RKO (cell line): ENCODE measurements at regions not wholly inside any gene's neighbourhood (a gene's known extent, or its start where the extent isn't known, plus 50 kb on each side); places are given as distances from the start of the nearest gene placed in this dataset.

Source experiments
- DNase-seq: peaks from one replicate; pipeline ENCODE4 v3.0.0-alpha.2; 2016; ENCODE audit warnings: low spot score

DNA sequence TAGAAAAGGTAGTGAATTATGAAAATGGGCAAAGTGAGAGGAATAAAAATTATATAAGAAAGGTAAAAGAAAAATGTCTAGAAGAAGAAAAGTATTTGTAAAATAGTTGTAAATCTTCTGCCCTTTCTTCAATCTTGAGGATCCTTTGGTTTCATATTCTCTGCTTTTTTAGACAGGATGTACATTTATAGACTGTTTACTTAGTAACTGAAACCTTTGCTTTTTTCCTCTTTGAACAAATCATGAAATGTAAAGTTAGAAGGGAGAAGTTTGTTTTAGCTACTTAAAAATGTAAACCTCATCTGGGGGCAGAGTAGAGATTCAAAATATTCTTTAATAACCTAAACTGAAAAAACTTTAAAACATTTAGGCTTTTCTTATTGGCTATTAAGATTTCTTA, 150.4 kb upstream of the ITGA4 start:
- no peak for DNase-seq

DNA sequence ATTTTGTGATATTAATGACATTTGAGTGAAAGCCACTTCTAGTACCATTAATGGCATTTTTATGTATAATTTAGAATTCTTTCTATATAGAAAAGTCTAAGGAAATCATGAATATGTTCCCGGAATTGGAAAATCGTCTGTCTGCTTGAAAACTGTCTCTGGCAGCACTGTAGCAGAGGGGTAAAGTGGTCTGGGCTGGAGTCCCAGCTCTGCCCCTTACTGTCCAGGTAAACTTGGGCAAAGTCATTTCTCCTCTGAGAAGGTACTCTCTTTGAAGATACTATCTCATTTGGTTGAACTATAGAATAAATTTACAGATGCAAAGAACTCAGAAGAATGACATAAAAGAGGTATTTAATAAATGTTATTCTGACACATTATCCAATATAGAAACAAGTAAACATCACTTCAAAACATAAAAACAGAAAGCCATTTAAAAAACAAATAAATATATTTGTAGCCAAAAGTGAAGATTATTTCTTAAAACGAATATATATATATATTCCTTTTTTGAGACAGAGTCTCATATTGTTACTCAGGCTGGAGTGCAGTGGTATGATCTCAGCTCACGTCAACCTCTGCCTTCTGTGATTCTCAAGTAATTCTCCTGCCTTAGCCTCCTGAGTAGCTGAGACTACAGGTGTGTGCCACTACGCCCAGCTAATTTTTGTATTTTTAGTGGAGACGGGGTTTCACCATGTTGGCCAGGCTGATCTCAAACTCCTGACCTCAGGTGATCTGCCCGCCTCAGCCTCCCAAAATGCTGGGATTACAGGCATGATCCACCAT, 149.8 kb upstream of the ITGA4 start:
- no peak for DNase-seq

DNA sequence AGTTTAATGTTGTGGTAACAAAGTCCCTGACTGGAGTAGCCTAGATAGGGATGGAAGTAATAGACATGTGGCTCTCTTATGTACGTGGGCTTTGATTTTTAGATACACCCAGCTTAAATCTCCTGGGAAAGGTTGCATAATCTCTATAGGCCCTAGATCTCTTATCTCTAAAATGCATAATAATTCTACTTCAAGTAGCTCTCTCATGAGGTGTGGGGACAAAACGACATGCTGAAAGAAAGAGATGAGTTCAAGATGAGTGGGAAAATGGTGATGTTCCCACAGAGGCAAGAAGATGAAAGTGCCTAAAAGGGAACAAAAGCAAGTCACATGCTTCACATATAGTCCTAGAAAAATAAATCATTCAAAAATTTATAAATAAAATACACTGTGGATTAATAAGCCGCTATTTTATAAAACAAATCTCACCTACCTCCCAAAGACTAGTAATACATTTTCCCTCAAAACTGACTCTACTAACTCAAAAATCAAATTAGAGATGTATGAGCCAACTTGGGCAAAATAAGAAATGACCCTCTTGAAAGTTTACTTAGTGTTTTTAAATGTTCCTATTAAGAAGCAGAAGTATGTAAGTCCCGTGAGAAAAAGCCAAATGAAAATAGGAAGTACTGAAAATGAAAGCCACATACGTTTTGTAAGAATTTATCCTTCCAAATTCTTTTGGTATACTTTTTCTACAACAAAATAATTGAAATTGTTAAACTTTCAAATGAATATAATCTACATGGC, 148.2 kb upstream of the ITGA4 start:
- DNase-seq, result no peak

DNA sequence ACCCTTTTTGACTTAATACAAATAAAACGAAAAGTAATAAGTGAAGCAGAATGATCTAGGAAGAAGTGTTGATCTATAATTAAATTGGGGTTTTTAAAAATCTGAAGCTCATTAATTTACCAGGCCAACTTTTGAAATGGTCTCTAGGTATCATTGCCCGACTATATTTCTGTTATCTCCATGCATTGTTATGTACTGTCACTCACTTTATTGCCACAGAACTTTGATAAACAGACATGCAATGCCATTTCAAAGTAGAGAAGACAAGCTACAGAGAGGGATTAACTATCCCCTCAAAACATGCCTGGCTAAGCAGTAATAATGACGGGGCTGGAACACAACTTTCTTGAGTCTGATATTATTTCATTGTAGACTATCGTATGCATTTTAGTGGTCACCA, 147.6 kb upstream of the ITGA4 start:
- no peak for DNase-seq

DNA sequence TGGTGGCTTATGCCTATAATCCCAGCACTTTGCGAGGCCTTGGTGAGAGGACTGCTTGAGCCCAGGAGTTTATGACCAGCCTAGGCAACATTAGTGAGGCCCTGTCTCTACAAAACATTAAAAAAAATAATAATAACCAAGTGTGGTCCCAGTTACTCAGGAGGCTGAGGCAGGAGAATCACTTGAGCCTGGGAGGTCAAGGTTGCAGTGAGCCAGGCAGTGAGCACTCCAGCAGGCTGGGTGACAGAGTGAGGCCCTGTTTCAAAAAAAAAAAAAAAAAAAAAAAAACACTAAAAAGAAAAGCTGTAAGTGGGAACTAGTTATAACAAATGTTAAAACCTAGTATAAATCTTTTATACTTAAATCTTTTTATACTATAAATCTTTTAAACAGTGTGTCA, 146.2 kb upstream of the ITGA4 start:
- no peak for DNase-seq

DNA sequence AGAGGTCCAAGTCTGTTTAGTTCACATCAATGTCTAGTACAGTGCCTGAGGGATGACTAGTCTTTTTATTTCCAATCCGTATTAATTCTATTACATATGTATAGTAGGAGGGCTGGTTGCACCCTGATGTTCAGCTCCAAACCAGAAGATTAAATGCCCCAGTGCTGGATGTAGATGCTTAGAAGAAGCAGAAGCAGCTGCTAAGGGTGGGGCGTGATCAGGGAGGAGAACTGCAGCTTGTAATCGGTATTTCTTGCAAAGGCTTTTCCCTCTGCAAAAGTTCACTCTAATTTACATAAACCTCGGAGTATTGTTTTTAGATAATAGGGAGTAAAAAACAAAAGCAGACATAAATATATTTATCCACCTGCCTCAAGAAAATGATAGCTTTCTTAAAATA, 145.3 kb upstream of the ITGA4 start:
- no peak for DNase-seq

DNA sequence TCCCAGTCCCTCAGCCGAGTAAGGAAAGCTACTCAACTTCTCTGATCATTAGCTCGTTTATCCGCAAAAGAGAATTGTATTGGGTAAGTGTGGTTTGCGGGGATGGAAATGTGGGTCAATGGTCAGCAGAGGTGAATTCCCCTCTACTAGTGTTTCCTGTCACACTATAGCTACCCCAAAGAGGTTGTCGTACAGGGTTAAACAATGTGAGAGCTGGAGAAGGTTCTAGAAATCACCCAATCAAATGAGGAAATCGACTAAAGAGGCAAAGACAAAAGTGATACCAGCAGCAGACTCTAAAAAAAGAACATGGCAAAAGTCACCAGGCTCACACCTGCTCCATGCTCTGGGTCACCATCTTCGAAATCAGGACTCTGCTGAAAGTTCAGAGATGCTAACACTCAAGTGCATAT, 144.7 kb upstream of the ITGA4 start:
- DNase-seq, result no peak

DNA sequence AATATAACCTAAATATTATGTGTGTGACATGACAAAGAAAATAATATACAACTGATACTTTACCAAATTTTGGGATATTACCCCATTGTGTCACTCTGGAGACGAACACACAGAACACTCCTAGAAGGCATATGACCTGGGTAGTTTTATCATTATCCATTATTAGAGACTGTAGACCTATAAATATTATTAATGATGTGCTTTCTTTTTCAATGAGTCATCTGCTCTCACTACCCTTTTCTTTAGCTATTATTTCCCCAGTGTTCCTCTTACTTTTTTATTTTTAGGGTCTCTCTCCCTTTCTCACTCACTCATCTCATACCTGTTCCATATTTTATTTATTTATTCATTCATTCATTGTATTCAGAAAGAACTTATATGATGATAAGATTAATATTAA, 143.3 kb upstream of the ITGA4 start:
- DNase-seq, result no peak

DNA sequence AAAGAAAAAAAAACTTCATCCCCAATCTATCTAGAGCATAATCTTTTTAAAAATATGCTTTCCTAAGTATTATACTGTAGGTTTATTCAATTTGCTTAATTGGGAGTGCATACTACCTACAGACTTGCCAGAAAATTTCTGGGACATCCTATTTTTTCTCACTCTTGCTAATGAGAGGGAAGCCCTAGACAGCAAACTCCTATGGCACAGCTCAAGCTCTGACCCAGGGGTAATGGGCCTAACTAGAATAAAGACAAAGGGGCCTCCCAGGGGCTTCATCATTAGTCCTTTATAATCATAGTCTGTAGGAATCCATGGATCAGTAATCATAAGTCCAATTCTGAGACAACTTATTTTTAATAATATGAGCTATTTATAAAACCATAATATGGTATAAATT, 142.6 kb upstream of the ITGA4 start:
- no peak for DNase-seq

DNA sequence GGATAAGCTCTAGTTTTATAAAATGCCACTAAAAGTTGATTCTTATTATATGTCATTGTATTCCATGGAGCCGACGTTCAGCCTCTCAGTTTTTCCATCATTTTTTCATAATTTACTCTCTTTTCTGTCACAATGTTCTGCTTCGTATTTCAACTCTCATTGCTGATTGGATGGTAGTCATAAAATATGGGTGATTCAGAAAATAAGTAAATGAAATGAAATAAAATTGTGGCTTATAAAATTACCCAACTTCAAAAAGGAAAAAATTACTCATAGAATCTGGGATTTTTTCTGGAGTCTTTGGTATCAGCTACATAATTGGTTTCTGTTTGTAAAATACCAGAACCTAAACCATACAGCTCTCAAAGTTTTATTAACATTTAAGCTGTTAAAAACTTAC, 139.7 kb upstream of the ITGA4 start:
- no peak for DNase-seq

DNA sequence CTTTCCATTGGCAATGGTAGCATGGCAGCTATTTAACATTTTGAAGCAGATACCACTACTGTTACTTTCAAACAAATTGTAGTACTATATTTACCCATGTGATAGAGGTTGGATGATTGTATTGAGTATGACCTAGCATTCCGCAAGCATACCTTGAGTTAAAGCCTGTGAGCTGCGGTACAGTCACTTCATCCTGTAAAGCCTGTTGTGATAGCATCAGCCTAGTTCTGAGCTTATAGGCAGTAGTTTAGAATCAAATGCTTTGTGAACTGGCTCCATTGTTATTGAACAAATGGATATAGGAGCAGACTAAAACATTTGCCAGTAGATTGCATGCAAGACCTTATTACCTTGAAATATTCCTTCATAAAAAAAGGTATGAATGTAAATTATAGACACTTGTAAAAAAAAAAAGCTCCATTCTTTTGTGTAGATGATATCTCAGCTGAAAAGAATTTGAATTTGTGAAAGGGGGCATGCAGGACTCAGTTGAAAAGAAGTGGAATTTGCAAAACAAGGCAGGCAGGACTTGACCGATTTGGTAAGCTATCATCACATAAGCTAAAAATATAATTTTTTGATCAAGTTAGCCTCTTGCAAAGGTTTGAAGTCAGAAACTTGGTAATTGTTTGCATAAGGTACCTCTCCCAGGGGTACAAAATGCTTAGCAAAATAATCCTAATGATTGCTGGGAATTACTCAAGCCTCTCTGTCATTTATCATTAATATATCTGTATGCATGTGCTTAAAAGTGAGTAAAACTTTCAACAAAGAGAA, 138.5 kb upstream of the ITGA4 start:
- no peak for DNase-seq

DNA sequence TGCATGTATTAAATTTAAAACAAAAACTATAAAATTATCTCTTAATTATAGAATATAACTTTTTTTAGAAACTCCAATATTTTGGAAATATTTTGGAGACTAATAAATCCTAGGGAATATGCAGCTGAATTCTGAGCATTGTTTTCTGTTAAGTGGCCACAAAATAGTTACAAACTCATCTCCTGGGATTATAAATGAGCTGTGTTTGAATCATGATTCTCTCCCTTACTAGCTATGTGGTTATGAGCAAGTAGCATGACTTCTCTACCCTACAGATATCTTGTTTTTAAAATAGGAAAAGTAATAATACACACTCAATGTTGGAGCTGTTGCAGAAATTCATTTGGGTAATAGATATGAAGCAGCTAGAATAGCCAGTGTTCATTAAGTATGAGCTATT, 137.9 kb upstream of the ITGA4 start:
- no peak for DNase-seq

DNA sequence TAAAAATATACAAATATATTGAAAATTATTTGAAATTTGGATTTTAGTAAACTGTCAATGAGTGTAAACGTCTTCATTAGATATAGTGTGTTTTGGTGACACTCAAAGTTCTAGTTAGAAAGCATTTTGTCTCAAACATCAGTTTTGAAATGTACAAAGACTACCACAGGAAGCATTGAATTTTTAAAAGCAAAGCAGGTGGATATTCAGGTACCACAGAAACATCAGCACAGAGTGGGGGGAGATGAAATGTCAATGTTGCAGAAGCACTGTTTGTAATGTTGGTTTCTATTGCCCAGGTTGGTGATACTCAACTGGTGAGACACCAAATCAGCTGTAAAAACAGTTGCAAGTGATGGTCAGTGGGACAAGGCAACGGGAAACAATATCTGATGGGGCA, 136.5 kb upstream of the ITGA4 start:
- no peak for DNase-seq

DNA sequence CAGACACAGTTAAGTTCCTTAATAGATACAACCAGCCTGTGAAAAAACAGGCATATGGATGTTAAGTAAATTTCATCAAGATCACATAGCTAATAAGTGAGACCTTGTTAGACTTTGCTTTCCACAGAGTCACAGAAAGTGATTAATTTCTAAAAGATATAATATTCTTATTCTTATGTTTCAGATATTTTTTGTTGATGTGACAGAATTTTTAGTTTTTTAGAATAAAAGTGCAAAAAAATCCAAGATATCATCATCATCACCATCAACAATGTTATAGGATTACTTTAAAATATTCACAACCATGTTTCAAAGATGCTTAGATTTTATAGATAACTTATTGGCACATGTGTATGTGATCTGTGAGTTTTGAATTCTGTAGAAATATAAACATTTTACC, 132.3 kb upstream of the ITGA4 start:
- DNase-seq, result no peak

DNA sequence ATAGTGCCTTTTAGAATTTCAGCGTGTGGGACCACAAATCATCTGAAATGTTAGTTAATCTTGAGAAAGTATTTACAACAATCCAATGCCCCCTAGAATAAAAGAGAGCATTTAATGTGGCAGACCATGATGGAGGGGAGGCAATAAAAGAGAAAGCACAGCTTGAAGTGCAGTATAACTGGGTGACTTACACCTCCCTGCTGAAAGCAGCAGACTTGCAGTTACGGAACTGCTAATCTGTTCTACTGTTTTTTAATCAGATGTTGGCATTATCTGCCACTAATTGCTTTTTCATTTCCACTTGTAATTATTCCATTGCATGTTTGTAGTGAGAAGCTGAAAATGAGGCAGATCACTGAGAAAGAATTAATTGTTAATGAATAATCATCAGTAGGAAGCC, 130.5 kb upstream of the ITGA4 start:
- no peak for DNase-seq

DNA sequence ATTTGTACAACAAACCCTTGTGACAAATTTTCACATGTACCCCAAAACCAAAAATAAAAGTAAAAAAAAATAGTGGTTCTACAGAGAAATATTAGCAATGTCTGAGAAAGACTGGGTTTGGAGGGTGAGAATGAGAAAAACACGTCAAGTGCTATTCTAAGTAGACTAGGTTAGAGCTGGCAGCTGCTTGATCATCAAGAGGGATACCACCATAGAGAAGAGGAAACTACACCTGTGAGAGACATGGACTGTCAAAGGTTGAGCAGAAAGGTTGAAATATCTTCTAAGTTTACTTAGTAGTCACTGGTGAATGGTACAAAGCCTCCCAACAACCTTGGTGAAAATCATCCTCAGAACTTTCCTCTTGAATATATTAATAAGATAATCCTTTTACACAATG, 126.9 kb upstream of the ITGA4 start:
- DNase-seq, result no peak

DNA sequence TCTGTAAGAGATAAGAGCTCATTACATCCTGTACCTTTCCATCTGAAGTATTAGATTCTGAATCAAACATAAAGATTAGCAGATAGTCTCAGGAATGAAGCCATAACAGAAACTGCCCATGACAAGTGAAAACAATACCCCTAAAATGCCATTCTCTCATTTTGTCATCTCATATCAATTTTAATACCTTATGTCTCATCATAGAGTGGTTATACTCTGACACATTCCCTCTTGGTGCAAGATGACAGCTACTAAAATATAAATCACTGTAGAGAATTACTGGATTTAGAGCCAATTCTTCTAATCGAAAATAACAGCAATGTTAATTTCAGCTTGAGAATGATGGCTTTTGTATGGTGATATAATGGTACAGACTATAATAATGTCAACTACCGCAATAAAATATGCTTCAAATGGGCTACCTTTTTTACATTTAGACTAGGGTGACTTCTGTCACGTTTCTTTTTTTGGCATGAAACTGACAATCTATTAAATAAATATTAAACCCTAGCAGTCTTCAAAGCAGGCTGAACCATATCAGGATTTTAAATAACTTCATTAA, 125.1 kb upstream of the ITGA4 start:
- no peak for DNase-seq

DNA sequence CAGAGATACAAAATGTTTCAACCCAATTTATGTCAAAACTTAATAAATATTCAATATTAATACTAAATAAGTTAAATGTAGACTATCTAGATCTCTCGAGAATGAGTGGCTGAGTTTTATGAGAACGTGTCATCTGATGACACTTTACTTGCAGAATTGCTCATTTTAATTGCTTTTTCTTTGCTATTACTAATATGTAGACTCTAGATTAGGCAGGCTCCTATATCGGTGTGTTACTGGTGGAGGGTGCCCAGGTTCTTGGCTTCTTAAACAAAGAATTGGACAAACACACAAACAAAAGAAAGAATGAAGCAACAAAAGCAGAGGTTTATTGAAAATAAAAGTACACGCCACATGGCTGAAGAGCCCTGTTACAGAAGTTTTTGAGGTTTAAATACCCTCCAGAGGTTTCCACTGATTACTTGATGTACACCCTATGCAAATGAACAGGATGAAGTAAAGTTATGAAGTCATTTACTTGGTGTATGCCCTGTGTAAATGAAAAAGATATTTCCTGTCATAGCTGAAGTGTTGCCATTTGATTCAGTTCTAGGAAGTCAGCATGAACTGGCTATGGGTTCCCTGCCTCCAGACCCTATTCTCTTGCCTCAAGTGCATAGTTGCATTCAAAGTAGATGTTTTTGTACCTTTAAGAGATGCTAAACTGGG, 122.9 kb upstream of the ITGA4 start:
- no peak for DNase-seq

DNA sequence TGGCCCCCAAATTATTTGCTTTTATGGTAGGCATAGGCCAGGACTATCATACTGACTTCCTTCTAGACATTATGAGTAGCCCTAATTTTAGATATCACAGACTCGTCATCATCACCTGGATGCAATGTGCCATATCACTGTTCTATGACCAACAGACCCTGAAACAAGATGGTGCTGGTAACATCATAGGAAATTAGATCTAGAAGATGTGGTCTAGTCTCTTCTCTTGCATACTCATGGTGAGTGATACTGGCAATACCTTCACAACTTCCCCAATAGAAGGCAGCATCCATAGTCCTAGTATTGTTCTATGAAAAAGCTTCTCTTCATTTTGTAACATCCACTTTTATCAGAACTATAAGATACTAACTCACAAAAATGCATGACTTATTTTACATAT, 116.3 kb upstream of the ITGA4 start:
- DNase-seq, result no peak

DNA sequence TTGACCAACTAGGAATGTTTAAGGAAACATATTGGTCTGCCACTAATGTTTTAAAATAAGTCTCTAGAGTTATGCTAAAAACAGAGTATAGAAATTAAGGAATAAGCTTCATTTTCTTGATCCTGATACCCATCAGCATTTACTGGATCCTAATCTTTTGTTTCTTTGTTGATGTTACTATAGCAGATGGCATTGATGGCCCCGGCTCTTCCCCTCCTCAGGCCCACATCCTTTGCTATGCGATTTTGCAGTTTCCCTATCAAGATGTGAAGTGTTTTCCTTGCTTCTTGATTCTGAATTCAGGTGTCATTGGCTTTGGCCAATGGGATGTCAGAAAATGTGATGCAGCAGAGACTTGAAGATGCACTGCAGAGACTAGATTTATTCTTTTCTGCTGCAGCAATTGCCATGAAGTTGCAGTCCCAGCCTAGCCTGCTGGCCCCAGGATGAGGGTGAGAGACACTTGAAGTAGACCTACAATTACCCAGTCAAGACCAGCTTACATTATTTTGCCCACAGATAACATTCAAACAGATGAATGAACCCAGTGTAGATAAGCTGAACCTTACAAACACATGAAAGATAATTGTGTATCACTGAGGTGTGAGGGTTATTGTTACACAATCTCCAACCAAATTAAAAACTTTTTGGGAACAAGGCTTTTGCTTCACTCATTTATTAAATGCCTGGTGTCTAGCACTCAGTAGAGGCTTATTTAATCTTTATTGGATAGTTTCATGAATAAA, 115.2 kb upstream of the ITGA4 start:
- no peak for DNase-seq

DNA sequence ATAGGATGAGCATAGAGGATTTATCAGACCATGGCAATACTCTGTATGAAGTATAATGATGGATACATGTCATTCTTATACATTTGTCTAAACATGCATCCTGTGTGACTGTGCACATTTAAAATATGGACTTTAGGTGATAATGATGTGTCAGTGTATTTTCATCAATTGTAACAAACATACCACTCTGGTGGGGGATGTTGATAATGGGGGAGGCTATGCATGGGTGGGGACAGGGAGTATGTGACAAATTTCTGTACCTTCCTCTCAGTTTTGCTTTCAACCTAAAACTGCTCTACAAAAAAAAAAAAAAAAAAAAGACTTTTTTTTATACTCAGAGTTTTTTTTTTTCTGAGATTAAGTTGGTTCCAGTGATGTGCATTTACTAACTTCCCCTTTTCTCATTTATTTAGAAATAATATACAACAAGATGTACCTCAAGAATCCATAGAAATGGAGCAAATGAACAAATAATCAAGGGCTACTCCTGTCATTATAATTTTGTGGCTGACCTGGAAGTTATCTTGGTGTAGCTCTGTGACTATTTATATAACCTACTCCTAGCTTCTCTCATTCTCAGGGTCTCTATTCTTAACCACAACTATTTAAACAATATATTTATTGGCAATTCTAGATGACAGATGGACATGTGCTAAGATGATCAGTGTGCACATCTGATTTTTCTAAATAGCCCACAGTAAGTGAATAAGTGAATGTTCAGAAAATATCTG, 108.9 kb upstream of the ITGA4 start:
- DNase-seq, result no peak
